ENCODE measurements at regions not wholly inside any gene's neighbourhood (a gene's known extent, or its start where the extent isn't known, plus 50 kb on each side); places are given as distances from the start of the nearest gene placed in this dataset.

GRCh38 chr4:155539746-155540145 lies 126.9 kb upstream of the GUCY1A1 start:
- TF ChIP-seq EZH2phosphoT487 (IDR thresholded peaks at IDR 0.05; ENCODE audit: insufficient read depth, low read depth) (no peak), EZH2 (IDR thresholded peaks at IDR 0.05; ENCODE audit: insufficient read depth, poor library complexity, severe bottlenecking) (no peak)

All from GM23248 (cell line).